H1 (cell line): ENCODE measurements at regions not wholly inside any gene's neighbourhood (a gene's known extent, or its start where the extent isn't known, plus 50 kb on each side); places are given as distances from the start of the nearest gene placed in this dataset.

ENCODE experiments used
- BCL11A ChIP-seq, 2 experiments: IDR thresholded peaks; one replicate each; pipeline ENCODE4 v1.6.1; 2011; ENCODE audit warnings: low read depth in 2 of 2, low read length in 2 of 2, mild to moderate bottlenecking in 2 of 2
- CBX5 ChIP-seq: fragments of 300-800, 300-1000 bp; sonication (generic); IDR thresholded peaks from 2 replicates; pipeline ENCODE4 v1.7.1; 2016; ENCODE audit warnings: antibody characterized with exemption, low read length, low read depth
- CEBPB ChIP-seq: IDR thresholded peaks from 2 replicates; pipeline ENCODE4 v1.6.1; 2012; ENCODE audit warnings: low read depth, low read length
- CTCF ChIP-seq, 3 experiments: IDR thresholded peaks; 1 replicate in 2 of 3; 2 replicates in 1 of 3; pipeline versions ENCODE4 v1.5.1 to v1.6.1; 2011; ENCODE audit warnings: low read length in 3 of 3, mild to moderate bottlenecking in 3 of 3, inconsistent platforms in 2 of 3, low read depth in 1 of 3, moderate library complexity in 1 of 3; ENCODE audit not compliant: insufficient read depth in 1 of 3; ENCODE audit errors: control extremely low read depth in 1 of 3
- GABPA ChIP-seq: IDR thresholded peaks from 2 replicates; pipeline ENCODE4 v1.6.1; 2011; ENCODE audit warnings: mild to moderate bottlenecking, low read length, moderate library complexity, borderline replicate concordance; ENCODE audit not compliant: insufficient read depth
- JUND ChIP-seq: IDR thresholded peaks from 2 replicates; pipeline ENCODE4 v1.6.1; 2011; ENCODE audit warnings: mild to moderate bottlenecking, improper control_type of control experiment, low read length
- PHF8 ChIP-seq: fragments of 200-600 bp; sonication (generic); conservative IDR thresholded peaks from 2 replicates; pipeline ENCODE4 v1.7.1; 2012; ENCODE audit warnings: low read depth, mild to moderate bottlenecking, inconsistent platforms, low read length, moderate library complexity
- POLR2A ChIP-seq, 2 experiments: IDR thresholded peaks; 1 replicate in 1 of 2; 2 replicates in 1 of 2; pipeline ENCODE4 v1.6.1; 2011; ENCODE audit warnings: low read depth in 2 of 2, low read length in 2 of 2, mild to moderate bottlenecking in 2 of 2; ENCODE audit errors: control extremely low read depth in 1 of 2
- RBBP5 ChIP-seq: IDR thresholded peaks from 2 replicates; pipeline ENCODE4 v1.7.1; 2012; ENCODE audit warnings: low read depth, mild to moderate bottlenecking, inconsistent platforms, low read length, moderate library complexity, borderline replicate concordance
- TAF1 ChIP-seq: IDR thresholded peaks from 2 replicates; pipeline ENCODE4 v1.6.1; 2011; ENCODE audit warnings: mild to moderate bottlenecking, low read depth, low read length
- YY1 ChIP-seq: IDR thresholded peaks from 2 replicates; pipeline ENCODE4 v1.6.1; 2011; ENCODE audit warnings: low read depth, mild to moderate bottlenecking, low read length

- TF ChIP-seq CTCF (IDR thresholded peaks at IDR 0.05; ENCODE audit: control extremely low read depth in 1 of 3, insufficient read depth in 1 of 3, low read depth in 1 of 3, low read length in 3 of 3): no peak
- TF ChIP-seq TAF1: no peak
- no peak for TF ChIP-seq PHF8
- no peak for TF ChIP-seq CEBPB
- TF ChIP-seq JUND: no peak
- TF ChIP-seq YY1: no peak
- no peak for TF ChIP-seq RBBP5
- no peak for TF ChIP-seq CBX5
- no peak for TF ChIP-seq POLR2A (IDR thresholded peaks at IDR 0.05; ENCODE audit: control extremely low read depth in 1 of 2, low read depth in 2 of 2, low read length in 2 of 2)
- TF ChIP-seq BCL11A (IDR thresholded peaks at IDR 0.05; ENCODE audit: low read depth in 2 of 2, low read length in 2 of 2): no peak
- TF ChIP-seq GABPA: no peak
Observed at GRCh38 chr7:17456541-17456940, 158.1 kb downstream of the AHR start.
